ENCODE measurements at regions not wholly inside any gene's neighbourhood (a gene's known extent, or its start where the extent isn't known, plus 50 kb on each side); places are given as distances from the start of the nearest gene placed in this dataset.

- intact Hi-C loops (cut with DNase I): no loop called here
- no peak overlapping the region for H3K4me3 ChIP-seq
- no peaks in the 10 kb centered on the region for H3K9me3 ChIP-seq
- 34 to 42% (median 35%) methylated on average over 22 of the region's 22 CpGs for WGBS, 3 donors
- no peaks in the 10 kb centered on the region for H3K36me3 ChIP-seq (ENCODE audit: insufficient read depth in 1 of 2, low read depth in 1 of 2)
- ATAC-seq: no peak
- no peak for DNase-seq
- peaks cover 0 to 9% (median 8%) of the 10 kb centered on the region in 3 donors for H3K27me3 ChIP-seq (ENCODE audit: insufficient read depth in 3 of 3, low read length in 2 of 3)
- no peaks in the 10 kb centered on the region for H3K4me1 ChIP-seq
- H3K27ac ChIP-seq: no peak overlapping the region
- no peak for TF ChIP-seq CTCF (IDR thresholded peaks at IDR 0.05)
These were observed 249.0 kb upstream of the PPP2R2D start for GRCh38 chr10:131651674-131652437.

- DNase-seq: no peak
- intact Hi-C loops (cut with DNase I): no loop called here
- 42 to 54% (median 50%) methylated on average over 22 of the region's 22 CpGs for WGBS, 3 donors
- TF ChIP-seq CTCF (IDR thresholded peaks at IDR 0.05): no peak
- no peaks in the 10 kb centered on the region for H3K9me3 ChIP-seq
- H3K36me3 ChIP-seq (ENCODE audit: insufficient read depth in 1 of 2, low read depth in 1 of 2): no peaks in the 10 kb centered on the region
- no peaks in the 10 kb centered on the region for H3K4me1 ChIP-seq
- no peak for ATAC-seq
- no peak overlapping the region for H3K27ac ChIP-seq
- H3K4me3 ChIP-seq: no peak overlapping the region
- peaks cover 0 to 9% (median 8%) of the 10 kb centered on the region in 3 donors for H3K27me3 ChIP-seq (ENCODE audit: insufficient read depth in 3 of 3, low read length in 2 of 3)
These were observed 248.2 kb upstream of the PPP2R2D start for GRCh38 chr10:131652438-131653139.

GRCh38 chr10:131653140-131653539 is 247.7 kb upstream of the PPP2R2D start:
- intact Hi-C loops (cut with DNase I): no loop called here
- no peak for TF ChIP-seq CTCF (IDR thresholded peaks at IDR 0.05)
- WGBS, 3 donors: 77 to 78% (median 77%) methylated on average over 14 of the region's 14 CpGs
- peaks cover 0 to 9% (median 8%) of the 10 kb centered on the region in 3 donors for H3K27me3 ChIP-seq (ENCODE audit: insufficient read depth in 3 of 3, low read length in 2 of 3)
- no peak overlapping the region for H3K4me3 ChIP-seq
- H3K4me1 ChIP-seq: no peaks in the 10 kb centered on the region
- no peak for DNase-seq
- no peaks in the 10 kb centered on the region for H3K36me3 ChIP-seq (ENCODE audit: insufficient read depth in 1 of 2, low read depth in 1 of 2)
- H3K9me3 ChIP-seq: no peaks in the 10 kb centered on the region
- ATAC-seq: no peak
- H3K27ac ChIP-seq: no peak overlapping the region

GRCh38 chr10:131653554-131654470 is 247.0 kb upstream of the PPP2R2D start:
- Histone ChIP-seq H3K27ac (no peak overlapping the region), H3K9me3 (no peaks in the 10 kb centered on the region), H3K36me3 (ENCODE audit: insufficient read depth in 1 of 2, low read depth in 1 of 2) (no peaks in the 10 kb centered on the region), H3K27me3 (ENCODE audit: insufficient read depth in 3 of 3, low read length in 2 of 3) (peaks cover 0 to 9% (median 8%) of the 10 kb centered on the region in 3 donors), H3K4me3 (no peak overlapping the region), H3K4me1 (no peaks in the 10 kb centered on the region)
- no peak for ATAC-seq
- WGBS, 3 donors: 81 to 84% (median 82%) methylated on average over 13 of the region's 13 CpGs
- TF ChIP-seq CTCF (IDR thresholded peaks at IDR 0.05): no peak
- no peak for DNase-seq
- intact Hi-C loops (cut with DNase I): no loop called here
